T-helper 1 cell (primary cell): ENCODE measurements at regions not wholly inside any gene's neighbourhood (a gene's known extent, or its start where the extent isn't known, plus 50 kb on each side); places are given as distances from the start of the nearest gene placed in this dataset.
A peak's percentile ranks its signal among the peaks of the same experiment; 100 is the strongest.

Experiments
- DNase-seq, 5 donors: peaks; one replicate each; pipeline ENCODE4 v3.0.0-alpha.2; 2012 to 2020

- no peak for DNase-seq
Measured at GRCh38 chr6:91324711-91325110, 737.8 kb upstream of the MAP3K7 start.

DNA sequence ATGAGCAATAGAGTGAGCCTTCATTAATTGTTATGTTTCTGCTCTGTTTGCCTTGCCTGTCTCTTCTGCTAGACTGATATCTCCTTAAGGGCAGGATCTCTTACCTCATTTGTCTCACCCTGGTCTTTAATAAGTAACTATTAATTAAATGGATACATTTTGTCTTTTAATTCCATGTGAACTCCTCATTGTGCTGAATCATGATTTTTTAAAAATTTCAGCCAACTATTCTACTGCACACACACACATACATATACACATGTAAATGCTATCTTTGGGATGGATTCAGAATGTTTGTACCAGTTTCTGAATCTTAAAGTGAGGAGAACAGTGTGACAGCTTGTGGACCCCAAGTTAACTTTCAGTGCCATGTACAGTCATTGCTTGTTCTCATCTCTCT lies 731.1 kb upstream of the MAP3K7 start:
- no peak for DNase-seq

GRCh38 chr6:91317247-91317835 lies 730.5 kb upstream of the MAP3K7 start:
- no peak for DNase-seq

GRCh38 chr6:91310178-91310577 lies 723.3 kb upstream of the MAP3K7 start:
- no peak for DNase-seq

GRCh38 chr6:91305755-91306154 lies 718.9 kb upstream of the MAP3K7 start:
- DNase-seq: no peak

DNA sequence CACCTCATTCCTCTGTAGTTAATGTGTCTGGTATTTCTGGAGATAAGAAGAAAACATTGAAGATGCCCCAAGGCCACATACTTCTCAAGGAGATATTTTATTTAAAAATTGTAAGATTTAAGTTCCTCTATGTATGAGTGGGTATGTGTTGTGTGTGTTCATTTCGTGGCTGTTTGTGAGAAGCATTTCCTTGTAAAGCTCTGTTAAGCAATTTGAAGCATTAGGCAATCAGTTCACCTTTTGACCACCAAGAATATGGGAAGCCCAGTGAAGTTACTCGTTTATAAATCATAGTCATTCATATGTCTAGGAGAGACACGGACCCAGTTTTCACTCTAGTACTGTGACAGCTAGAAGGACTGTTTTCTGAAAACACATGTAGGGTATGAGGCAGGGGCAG lies 717.6 kb upstream of the MAP3K7 start:
- DNase-seq: no peak

- DNase-seq: peak in 1 of 5 donors; percentile 1
Measured at GRCh38 chr6:91303326-91303725, 716.5 kb upstream of the MAP3K7 start.

DNA sequence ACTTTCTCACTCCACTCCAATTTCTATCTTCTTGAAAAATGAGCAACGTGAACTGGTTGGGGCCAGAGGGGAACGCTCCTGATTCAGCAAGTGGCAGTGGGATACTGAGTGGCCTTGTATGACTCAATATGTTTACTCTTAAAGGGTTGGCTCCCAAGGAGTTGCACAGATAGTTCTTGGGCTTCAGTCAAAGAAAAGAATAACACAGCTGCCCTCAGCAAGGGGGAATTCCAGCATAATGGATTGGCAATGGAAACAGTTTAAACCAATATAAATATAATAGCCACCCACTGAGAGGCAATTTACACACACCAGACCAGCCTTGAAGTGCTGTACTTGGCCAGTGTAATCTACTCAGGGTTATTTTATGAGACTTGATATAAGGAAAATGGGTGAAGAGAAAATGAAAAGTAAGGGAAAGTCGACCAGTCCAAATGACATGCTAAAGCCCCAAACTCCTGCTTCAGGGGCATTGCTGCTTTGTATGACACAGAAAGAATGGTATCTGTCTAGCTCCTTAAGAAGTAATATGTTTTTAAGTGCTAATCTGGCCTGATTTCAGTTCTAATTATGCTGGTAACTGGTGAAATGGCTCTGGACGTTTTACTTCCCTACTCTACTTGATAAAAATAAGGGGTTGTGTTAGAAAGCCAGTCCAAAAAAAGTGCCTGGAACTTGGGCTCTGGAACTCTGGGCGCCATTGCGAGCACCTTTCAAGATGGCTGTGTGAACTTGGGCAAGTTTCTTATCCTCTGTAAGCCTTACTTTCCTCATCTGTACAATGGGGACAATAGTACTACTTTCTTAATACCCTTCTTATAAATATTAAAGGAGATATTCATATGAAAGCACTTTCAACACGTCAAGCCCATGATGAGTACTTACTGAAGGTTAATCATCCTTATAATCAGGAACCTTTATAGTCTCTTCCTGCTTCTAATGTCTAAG lies 712.9 kb upstream of the MAP3K7 start:
- no peak for DNase-seq

DNA sequence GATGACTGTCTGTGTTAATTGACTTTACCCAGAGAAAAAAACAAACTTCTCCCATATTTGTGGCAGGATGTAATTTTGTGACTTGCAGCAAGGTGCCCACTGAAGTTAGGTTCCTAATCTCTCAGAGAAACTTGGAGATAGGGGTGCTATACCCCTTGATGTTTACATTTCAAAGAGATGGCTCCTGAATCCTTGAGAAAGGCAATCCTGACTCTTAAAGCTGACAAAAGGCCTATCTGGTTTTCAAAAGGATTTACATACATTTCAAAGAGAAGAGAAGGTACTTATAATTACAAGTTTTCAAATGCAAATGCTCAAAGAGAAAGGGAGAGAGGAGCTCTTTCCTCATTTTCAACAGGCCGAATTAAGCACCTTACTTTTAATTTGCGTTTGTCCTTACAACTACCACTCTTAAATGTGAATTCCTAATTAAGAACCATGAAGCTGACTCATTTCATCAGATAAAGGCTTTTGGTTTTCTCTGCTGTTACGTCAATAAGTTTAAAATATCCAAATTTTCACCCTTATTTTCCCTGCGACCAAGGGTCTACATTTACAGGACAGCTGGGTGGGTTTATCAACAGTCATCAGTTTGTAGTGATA lies 711.8 kb upstream of the MAP3K7 start:
- DNase-seq: no peak

- no peak for DNase-seq
Measured at GRCh38 chr6:91293395-91293794, 706.5 kb upstream of the MAP3K7 start.

DNA sequence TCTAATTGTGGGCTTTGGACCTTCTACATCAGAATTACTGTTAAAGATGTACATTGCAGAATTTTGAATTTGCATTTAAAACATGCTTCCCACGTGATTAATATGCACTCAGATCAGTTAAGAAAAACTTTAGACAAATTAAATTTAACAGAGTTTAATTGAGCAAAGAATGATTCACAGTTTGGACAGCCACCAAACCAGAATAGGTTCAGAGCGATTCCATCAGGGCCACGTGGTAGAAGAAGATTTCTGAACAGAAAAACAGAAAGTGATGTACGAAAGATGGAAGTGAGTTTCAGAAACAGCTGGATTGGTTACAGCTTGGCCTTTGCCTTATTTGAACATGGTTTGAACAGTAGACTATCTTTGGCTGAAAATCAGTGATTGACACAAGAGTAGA lies 704.2 kb upstream of the MAP3K7 start:
- DNase-seq: no peak

GRCh38 chr6:91288741-91289140 lies 701.9 kb upstream of the MAP3K7 start:
- no peak for DNase-seq

DNA sequence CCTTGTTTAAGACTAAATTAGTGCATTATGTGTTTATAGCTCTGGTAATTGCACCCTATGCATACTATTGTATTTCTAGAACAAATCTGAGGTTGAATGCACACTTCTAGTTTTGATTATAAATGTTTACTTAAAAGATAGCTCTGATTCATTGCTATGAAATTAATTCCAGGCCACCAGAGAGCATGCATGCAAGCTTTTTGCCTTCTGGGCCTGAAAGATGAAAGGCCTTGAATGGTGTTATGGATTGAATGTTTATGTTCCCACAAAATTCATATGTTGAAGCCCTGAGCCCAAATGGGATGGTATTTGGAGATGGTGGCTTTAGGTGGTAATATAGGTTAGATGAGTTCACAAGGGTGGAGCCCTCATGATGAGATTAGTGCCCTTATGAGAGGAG lies 695.0 kb upstream of the MAP3K7 start:
- DNase-seq: no peak

GRCh38 chr6:91280494-91280830 lies 693.6 kb upstream of the MAP3K7 start:
- DNase-seq: no peak

GRCh38 chr6:91279740-91280493 lies 693.0 kb upstream of the MAP3K7 start:
- DNase-seq: no peak

DNA sequence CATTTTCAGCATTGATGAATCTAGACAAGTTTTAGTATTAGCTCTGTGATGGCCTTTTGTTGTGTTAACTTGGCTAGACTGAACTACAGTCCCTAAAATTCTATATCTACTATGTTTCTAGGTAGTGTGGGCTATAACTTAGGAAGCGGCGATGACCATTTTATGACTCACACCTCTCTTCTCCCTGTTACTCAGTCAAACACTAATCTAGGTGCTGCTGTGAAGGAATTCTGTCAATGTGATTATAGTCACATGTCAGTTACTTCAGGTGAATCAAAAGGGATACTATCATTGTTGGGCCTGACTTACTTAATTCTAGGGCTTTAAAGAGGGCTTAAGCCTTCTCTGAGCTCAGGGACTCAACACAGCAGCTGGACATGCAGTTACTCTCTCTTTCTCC lies 691.5 kb upstream of the MAP3K7 start:
- DNase-seq: no peak

DNA sequence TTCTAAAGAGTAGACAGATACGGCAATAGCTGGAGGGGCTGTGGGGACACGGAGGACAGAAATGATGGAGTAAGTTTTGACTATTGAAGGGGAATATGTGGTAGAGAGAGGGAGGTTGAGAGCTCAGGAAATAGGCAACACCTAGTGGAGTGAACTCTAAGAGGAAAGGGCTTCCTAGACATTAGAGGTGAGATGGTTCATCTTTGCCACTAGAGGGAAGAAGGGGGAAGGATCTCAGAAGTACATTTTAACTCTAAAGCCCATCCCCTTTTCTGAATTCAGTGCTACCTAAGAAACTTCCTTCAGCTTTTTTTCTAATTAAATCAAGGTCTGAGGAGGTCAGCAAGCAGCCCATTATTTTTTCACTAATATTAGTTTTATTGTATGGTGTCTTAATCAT lies 689.4 kb upstream of the MAP3K7 start:
- no peak for DNase-seq

- DNase-seq: no peak
Measured at GRCh38 chr6:91273729-91274128, 686.9 kb upstream of the MAP3K7 start.

DNA sequence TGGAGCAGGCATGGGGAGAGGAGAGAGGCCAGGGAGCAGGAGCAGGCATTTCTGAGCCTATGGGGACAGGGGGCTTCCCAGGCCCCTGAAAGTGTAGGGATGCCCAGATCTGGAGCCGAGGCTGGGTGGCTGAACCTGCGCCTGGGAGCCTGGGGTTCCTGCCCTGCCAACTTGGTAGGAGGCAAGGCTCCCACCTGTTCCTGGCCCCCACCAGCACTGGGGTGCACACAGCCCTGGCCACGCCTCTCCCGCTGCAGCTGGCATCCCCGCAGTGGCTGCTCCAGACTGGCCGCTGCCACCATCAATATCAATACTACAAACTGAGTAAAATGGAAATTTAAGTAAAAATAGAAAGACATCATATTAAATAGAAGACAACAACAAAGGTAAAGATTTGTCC lies 684.9 kb upstream of the MAP3K7 start:
- DNase-seq: no peak

DNA sequence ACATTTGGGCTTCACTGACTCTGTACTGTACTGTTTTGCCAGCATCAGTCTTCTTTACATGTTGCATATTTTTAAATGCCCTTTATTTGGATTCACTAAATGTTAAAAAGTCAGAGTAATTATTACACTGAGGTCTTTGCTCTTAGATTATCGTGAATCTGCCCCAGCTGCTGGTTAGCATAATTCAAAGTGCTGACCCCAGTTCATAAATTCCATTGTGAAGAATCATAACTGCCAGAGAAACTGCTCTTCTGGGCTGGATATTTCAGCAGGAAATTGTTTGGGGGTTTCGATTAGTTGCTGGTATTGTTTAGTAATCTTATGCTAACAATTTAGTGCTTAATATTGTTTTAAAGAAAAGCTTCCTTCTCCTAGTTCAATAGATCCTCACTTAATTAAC lies 682.1 kb upstream of the MAP3K7 start:
- no peak for DNase-seq

DNA sequence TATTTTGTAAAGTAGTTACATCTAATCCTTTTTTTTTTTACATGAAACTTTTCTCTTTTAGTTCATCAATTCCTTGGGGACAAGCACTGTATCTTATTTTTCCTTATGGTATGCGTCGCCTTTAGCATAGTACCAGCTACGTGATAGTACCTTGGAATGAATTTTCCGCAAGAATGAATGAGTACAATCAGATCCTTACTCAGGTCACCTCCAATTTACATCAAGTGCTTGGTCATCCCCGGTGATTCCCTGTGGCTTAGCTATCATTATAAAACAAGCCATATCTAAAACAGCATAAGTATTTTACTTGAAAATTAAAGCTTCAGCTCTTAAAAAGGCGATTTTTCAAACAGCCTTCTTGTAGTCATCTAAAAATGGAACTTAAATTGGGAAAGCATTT lies 680.4 kb upstream of the MAP3K7 start:
- DNase-seq: no peak

- DNase-seq: no peak
Measured at GRCh38 chr6:91266156-91266555, 679.3 kb upstream of the MAP3K7 start.

DNA sequence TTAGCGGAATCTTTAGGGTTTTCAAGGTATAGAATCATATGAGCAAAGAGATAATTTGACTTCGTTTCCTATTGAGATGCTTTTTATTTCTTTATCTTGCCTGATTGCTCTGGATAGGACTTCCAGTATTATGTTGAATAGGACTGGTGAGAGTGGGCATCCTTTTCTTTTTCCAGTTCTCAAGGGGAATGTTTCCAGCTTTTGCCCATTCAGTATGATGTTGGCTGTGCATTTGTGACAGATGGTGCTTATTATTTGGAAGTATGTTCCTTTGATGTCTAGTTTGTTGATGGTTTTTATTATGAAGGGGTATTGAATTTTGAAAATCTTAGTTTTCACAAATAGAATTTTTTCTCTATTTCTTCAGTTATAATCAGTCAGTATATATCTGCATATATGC lies 656.6 kb upstream of the MAP3K7 start:
- DNase-seq: no peak

DNA sequence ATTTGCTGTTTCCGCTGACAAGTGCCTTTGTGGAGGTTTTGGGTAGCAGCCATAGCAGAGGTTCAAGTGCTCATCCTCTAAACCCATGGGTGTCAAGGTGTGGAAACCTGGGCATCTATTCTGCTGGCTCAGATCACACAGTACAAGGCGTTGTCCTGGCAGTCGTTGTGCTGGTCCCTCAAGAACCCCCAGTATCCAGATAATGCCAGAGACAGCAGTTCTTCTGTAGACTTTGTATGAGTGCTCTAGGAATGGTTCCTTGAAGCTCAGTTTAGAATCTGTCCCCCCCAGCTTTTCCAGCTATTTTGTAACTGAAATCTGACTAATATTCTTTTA lies 655.7 kb upstream of the MAP3K7 start:
- DNase-seq: no peak
